ENCODE measurements at regions not wholly inside any gene's neighbourhood (a gene's known extent, or its start where the extent isn't known, plus 50 kb on each side); places are given as distances from the start of the nearest gene placed in this dataset.

- TF ChIP-seq, protein P1, sequence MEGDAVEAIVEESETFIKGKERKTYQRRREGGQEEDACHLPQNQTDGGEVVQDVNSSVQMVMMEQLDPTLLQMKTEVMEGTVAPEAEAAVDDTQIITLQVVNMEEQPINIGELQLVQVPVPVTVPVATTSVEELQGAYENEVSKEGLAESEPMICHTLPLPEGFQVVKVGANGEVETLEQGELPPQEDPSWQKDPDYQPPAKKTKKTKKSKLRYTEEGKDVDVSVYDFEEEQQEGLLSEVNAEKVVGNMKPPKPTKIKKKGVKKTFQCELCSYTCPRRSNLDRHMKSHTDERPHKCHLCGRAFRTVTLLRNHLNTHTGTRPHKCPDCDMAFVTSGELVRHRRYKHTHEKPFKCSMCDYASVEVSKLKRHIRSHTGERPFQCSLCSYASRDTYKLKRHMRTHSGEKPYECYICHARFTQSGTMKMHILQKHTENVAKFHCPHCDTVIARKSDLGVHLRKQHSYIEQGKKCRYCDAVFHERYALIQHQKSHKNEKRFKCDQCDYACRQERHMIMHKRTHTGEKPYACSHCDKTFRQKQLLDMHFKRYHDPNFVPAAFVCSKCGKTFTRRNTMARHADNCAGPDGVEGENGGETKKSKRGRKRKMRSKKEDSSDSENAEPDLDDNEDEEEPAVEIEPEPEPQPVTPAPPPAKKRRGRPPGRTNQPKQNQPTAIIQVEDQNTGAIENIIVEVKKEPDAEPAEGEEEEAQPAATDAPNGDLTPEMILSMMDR (IDR thresholded peaks at IDR 0.05; ENCODE audit: borderline replicate concordance, extremely low read depth, low read length, poor library complexity, severe bottlenecking) = no peak
- no peak for TF ChIP-seq EZH2 (IDR thresholded peaks at IDR 0.05; ENCODE audit: borderline replicate concordance, low read depth, low read length, severe bottlenecking)
Measured at GRCh38 chr5:61280761-61281427, 51.2 kb upstream of the ZSWIM6 start.

All from DND-41 (cell line).